T-helper 1 cell treated with Interleukin-12 subunit alpha and Interleukin-12 subunit beta and Interleukin-4 antibody, amounts not matched to agents 30 ng/mL and 1 ng/mL, for 36 hours (primary cell): ENCODE measurements at regions not wholly inside any gene's neighbourhood (a gene's known extent, or its start where the extent isn't known, plus 50 kb on each side); places are given as distances from the start of the nearest gene placed in this dataset.

ENCODE experiments used
- intact Hi-C: fragments of 100-400 bp; cut with micrococcal nuclease; formaldehyde crosslinking; loops from one replicate; pipeline ENCODE4 v1.15.1; 2024

- intact Hi-C loops, result no loop called here
These were observed 78.6 kb upstream of the MTNR1B start for GRCh38 chr11:92890846-92891245.

- intact Hi-C loops, result no loop called here
These were observed 76.4 kb upstream of the MTNR1B start for GRCh38 chr11:92892802-92893684.

GRCh38 chr11:92894197-92894596 is 75.3 kb upstream of the MTNR1B start:
- intact Hi-C loops, result no loop called here

GRCh38 chr11:92897487-92897886 is 72.0 kb upstream of the MTNR1B start:
- intact Hi-C loops, result no loop called here

GRCh38 chr11:92902417-92902816 is 67.0 kb upstream of the MTNR1B start:
- intact Hi-C loops, result no loop called here

GRCh38 chr11:92907671-92908070 is 61.8 kb upstream of the MTNR1B start:
- intact Hi-C loops, result no loop called here

- intact Hi-C loops, result no loop called here
These were observed 60.2 kb upstream of the MTNR1B start for GRCh38 chr11:92909214-92909613.

- intact Hi-C loops, result no loop called here
These were observed 58.0 kb upstream of the MTNR1B start for GRCh38 chr11:92911478-92911877.

GRCh38 chr11:92915551-92915950 is 53.9 kb upstream of the MTNR1B start:
- intact Hi-C loops, result no loop called here

- intact Hi-C loops, result no loop called here
These were observed 53.2 kb upstream of the MTNR1B start for GRCh38 chr11:92916299-92916698.

- intact Hi-C loops, result no loop called here
These were observed 51.5 kb upstream of the MTNR1B start for GRCh38 chr11:92917927-92918326.

- intact Hi-C loops, result no loop called here
These were observed 50.4 kb upstream of the MTNR1B start for GRCh38 chr11:92919048-92919447.
